ENCODE measurements at regions not wholly inside any gene's neighbourhood (a gene's known extent, or its start where the extent isn't known, plus 50 kb on each side); places are given as distances from the start of the nearest gene placed in this dataset.
"Not testable (repeated sequence)": the region's sequence is repeated elsewhere in the genome, so short reads cannot be mapped to it uniquely, and the experiment has no call there.

- no peak for DNase-seq
Observed at GRCh38 chr5:126046846-126047571, 376.2 kb upstream of the GRAMD2B start.

GRCh38 chr5:126052120-126052519 lies 371.1 kb upstream of the GRAMD2B start:
- DNase-seq, result no peak

- DNase-seq, result no peak
Observed at GRCh38 chr5:126052791-126053190, 370.4 kb upstream of the GRAMD2B start.

- DNase-seq, result no peak
Observed at GRCh38 chr5:126053630-126054029, 369.6 kb upstream of the GRAMD2B start.

GRCh38 chr5:126054577-126055347 lies 368.4 kb upstream of the GRAMD2B start:
- no peak for DNase-seq

GRCh38 chr5:126055348-126055729 lies 367.9 kb upstream of the GRAMD2B start:
- DNase-seq, result peak; percentile 18

GRCh38 chr5:126056352-126056751 lies 366.9 kb upstream of the GRAMD2B start:
- no peak for DNase-seq

- no peak for DNase-seq
Observed at GRCh38 chr5:126056851-126057622, 366.2 kb upstream of the GRAMD2B start.

GRCh38 chr5:126058392-126058791 lies 364.8 kb upstream of the GRAMD2B start:
- DNase-seq, result not testable (repeated sequence)

- no peak for DNase-seq
Observed at GRCh38 chr5:126062398-126063221, 360.6 kb upstream of the GRAMD2B start.

- no peak for DNase-seq
Observed at GRCh38 chr5:126065061-126065460, 358.1 kb upstream of the GRAMD2B start.

GRCh38 chr5:126066836-126067235 lies 356.4 kb upstream of the GRAMD2B start:
- no peak for DNase-seq

GRCh38 chr5:126067404-126067803 lies 355.8 kb upstream of the GRAMD2B start:
- DNase-seq, result no peak

GRCh38 chr5:126069329-126069728 lies 353.9 kb upstream of the GRAMD2B start:
- no peak for DNase-seq

GRCh38 chr5:126070481-126070880 lies 352.7 kb upstream of the GRAMD2B start:
- no peak for DNase-seq

GRCh38 chr5:126074538-126074937 lies 348.7 kb upstream of the GRAMD2B start:
- no peak for DNase-seq

- no peak for DNase-seq
Observed at GRCh38 chr5:126079266-126079665, 343.9 kb upstream of the GRAMD2B start.

- no peak for DNase-seq
Observed at GRCh38 chr5:126081209-126081608, 342.0 kb upstream of the GRAMD2B start.

- no peak for DNase-seq
Observed at GRCh38 chr5:126093041-126093440, 330.2 kb upstream of the GRAMD2B start.

- no peak for DNase-seq
Observed at GRCh38 chr5:126093718-126094117, 329.5 kb upstream of the GRAMD2B start.

- DNase-seq, result peak; percentile 15
Observed at GRCh38 chr5:126094991-126095390, 328.2 kb upstream of the GRAMD2B start.

- no peak for DNase-seq
Observed at GRCh38 chr5:126096442-126097006, 326.7 kb upstream of the GRAMD2B start.

Measured in DMS53 (cell line).